ENCODE measurements at regions not wholly inside any gene's neighbourhood (a gene's known extent, or its start where the extent isn't known, plus 50 kb on each side); places are given as distances from the start of the nearest gene placed in this dataset.

DNA sequence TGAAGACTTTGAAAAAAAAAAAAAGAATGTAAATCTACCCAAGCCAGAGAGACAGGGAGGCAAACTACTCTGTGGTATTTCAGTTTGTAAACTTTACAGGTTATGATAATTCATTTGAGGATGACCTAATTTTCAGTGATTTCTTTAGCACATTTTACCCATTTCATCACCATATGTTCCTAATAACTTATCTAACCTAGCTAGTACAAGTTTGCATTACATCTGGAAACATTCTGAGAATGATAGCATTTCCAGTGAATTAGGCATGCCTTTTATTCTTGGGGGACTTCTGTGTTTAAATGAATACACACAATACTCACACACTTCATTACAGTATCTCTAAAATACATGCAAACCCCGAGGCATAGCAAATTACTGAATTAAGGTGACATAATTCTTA lies 1055.5 kb downstream of the PCDH18 start:
- DNase-seq, result no peak

DNA sequence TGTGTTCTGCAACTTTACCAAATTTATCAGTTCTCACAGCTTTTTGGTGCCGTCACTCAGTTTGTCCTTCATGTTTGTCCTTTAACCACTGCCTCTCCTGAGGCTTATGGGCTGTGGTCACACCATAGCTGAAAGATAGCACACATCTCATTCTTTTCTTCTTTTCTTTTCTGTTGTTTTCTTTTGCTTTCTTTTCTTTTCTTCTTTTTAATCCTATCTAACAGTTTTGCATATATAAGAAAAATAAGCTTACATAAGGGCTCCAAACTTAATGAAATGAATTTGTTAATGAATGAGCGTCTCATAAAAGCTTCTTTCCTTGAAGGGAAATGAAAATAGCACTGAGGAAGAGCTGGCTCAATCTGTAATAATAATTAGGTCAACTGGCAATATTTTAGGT lies 1061.2 kb downstream of the PCDH18 start:
- DNase-seq, result no peak

DNA sequence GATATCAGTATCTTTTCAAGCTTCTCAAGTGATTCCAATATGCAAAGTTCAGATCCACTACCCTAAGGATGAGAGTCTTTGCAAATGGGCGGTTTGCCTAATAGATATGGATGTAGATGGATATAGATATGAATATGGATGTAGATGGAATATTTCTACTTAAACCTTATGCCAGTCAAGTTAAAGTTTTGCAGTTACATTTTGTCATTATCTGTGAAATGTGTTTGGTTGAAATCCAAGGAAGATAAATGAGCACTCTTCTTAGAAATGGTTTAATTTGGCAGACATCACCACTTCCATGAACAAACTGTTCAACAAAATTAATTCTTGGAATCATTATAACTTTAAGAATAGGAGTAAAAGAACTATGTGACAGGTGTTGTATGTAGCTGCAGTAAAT lies 1066.6 kb downstream of the PCDH18 start:
- no peak for DNase-seq

DNA sequence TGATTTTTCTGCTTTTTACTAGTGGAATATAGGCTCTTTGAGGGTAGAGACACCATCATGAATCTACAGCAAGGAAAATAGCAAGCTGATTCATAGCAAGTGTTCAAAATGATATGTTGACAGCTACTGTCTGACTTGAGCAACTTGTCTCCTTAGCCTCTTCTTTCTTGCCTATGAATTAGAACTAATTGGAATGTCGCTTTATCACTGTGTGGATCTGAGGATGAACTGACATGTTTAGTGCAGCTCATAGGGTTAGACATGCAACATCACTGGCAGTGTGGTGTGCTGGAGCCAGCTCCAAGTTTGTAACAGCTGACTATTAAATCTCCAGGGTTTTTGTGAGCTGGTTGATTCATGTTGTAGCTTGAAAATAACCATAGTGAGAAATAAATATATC lies 1068.4 kb downstream of the PCDH18 start:
- no peak for DNase-seq

DNA sequence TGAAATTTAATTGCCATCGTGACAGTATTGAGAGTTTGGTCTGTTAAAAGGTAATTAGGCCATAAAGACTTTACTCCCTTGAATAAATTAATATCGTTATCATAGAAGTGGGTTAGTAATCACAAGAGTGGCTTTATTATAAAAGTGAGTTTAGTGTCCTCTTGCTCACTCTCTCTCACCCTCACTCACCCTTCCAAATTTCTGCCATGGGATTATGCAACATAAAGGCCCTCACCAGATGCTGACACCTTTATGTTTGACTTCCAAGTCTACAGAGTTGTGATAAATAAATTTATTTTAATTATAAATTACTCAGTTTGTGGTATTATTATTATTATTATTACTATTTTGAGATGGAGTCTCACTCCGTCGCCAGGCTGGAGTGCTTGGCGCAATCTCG lies 1070.8 kb downstream of the PCDH18 start:
- no peak for DNase-seq

DNA sequence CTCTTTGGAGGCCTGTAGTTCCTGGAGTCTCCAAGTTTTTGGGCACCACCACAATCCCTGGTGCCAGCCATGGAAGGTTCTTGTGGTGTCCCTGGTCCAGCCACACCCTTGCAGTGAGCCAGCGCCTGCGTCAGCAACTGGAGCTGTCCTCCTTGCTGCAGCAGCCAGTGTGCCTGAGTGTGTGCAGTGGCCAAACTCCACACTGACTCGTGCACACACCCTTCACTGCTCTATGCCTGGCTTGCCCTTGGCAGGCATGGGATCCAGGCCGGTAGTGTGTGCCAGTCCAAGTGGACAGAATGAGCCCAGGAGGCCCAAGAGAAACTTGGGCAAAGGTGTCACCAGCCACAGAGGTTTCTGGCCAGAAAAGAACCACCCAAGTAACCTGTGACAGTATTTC lies 1074.0 kb downstream of the PCDH18 start:
- DNase-seq, result no peak

DNA sequence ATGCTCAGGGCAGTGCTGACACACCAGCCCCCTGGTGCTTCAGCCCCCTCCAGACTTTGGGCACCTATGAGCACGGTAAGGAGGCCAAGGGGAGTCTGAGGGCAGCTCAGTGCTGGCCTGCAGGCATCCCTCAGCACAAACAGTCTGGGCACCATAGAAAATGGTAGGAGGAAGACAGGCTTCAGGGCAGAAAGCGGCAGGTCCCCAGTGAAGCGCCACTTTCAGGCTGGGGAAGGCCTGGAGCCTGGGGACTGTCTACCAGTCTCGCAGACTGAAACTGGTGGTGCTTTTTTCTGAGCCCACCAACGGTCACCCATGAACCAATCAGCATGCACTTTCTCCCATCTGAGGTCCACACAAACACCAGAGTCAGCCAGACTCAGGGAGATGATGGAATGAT lies 1074.7 kb downstream of the PCDH18 start:
- no peak for DNase-seq

DNA sequence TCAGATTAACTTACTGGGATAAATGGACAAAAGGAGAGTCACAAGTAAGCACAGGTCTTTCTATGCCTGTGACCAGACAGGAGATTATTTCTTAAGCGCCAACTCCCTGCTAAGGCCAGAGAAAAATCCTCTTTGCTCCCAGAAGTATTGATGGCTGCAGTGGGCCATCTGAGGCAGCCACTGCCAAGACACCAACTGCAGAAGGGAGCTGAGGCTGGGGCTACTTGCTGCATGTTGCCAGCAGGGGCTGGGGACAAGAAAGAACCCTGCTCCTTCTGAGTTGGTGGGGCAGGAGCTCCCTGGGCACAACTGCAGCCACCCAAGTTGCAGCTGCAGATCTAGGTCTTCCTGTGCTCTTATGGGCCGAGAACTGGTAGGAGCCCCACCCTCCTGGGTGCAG lies 1075.3 kb downstream of the PCDH18 start:
- DNase-seq, result no peak

DNA sequence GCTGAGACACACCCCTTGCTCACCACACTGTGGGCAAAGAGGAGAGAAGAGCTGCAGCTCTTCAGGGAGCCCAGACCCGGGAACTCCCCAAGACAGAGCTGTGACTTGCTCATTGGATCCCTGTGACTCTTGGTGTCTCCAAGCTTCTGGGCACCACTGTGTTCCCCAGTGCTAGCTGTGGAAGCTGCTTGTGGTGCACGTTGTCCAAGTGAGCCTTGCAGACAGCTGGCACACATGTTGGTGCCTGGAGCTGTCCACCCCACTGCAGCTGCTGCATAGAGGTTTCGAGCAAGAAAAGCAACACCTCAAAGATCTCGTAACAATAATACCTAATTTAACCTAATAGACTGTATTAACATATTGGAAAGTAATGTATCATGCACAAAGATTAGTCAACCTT lies 1089.3 kb downstream of the PCDH18 start:
- no peak for DNase-seq

DNA sequence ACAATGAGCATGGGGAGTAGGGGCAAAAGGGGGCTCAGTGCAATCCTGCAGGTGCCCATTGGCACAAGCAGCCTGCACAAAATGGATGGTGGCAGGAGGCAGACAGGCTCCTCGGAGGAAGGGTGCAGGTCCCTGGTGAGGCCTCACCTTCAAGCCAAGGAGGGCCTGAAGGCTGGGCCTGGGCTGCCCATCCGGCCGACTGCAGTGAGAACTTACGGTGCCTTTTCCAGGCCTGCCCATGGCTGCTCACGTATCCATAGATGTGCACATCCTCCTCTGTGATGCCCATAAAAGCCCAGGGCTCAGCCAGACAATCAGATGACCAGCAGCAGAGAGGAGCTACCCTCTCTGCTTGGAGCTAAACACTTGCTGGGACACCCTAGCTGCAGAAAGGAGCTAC lies 1089.8 kb downstream of the PCDH18 start:
- no peak for DNase-seq

DNA sequence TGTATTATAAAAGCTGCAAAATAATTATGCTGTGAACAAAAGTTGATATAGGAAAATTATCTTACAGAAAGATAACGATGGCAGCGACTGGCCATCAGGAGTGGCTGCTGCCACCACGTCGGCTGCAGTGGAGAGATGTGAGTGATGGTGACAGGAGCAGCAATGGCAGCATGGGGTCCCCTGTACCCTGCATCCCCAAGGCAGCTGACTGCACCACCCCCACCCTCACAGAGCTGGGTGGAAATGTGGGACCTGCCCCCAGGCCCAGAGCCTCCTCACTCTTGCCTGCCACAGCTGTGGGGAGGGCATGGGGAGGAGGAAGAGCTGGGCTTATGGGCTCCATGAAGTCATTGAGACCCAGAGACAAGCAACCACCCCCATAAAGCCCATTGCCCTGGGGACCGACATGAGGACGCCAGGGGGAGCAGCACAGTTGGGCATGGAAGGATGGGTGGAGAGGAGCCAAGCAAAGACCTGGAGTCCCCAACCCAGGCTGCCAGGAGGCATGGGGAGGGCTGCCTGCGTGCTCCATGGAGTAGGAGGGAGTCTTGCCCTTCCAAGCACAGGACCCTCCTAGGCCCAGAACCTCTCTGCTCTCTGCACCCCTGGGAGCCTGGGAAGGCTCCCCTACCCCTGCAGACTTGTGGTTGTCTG lies 1090.5 kb downstream of the PCDH18 start:
- DNase-seq, result no peak

DNA sequence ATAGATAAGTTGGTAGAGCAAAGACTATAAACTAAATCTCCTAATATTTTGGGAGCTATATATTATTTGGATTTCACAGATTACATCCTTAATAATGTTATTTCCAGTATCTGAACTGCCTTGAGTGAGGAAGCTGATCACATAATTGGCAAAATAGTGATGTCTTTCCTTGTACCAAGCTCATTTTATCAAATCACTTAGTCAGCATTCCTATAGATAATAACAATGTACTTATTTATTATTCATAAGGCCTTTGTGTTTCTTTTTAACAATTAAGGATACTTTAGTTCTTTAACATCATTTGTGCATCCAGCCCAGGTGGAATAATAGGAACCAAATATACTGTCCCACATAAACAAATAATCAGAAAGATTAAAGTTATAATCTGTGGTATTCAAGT lies 1093.6 kb downstream of the PCDH18 start:
- no peak for DNase-seq

DNA sequence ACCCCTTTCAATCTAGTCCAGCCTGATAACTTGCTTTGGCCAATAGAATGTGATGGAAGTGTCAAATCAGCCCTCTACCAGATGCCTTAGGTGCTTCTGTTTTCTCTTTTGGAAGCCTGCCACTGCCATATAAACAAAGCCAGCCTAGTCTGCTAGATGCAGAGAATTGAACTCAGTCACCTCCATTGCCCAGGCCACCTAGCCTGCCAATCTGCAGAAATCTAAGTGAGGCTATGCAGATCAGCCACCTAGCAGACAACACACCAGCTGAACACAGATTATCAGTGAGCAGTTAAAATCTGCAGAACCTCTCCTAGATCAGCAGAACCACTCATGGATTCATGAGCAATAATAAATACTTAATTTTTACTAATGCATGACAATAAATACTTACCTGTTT lies 1108.2 kb downstream of the PCDH18 start:
- no peak for DNase-seq

DNA sequence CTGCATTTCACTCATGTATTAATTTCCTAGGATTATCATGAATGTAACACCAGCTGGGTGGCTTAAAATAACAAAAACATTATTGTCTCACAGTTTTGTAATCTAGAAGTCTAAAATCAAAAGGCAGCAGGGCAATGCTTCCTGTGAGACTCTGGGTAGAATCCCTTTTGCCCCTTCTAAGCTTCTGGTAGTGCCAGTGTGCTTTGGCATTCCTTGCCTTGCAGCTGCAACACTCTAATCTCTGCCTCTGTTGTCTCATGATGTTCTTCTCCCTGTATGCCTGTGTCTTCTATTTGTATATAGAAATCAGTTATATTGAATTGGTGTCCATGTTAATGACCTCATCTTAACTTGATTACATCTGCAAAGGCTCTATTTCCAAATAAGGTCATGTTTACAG lies 1117.3 kb downstream of the PCDH18 start:
- no peak for DNase-seq

DNA sequence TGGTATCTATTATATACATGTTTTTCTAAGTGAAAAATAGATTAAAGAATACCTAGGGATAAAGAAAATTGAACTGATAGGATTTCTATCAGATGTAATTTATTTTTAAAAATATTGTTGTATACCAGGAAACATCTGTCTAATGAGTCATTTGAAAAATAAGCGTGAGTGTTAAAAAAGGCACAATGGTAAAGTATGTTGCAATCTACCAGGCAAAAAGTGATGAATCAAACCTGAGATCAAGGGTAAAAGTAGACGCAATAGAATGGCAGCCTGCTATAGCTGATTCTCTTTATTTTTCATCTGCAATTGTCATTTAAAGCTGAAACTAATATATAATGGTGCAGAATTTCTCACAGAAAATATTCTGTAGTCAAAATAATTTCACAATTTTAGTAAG lies 1119.6 kb downstream of the PCDH18 start:
- no peak for DNase-seq

DNA sequence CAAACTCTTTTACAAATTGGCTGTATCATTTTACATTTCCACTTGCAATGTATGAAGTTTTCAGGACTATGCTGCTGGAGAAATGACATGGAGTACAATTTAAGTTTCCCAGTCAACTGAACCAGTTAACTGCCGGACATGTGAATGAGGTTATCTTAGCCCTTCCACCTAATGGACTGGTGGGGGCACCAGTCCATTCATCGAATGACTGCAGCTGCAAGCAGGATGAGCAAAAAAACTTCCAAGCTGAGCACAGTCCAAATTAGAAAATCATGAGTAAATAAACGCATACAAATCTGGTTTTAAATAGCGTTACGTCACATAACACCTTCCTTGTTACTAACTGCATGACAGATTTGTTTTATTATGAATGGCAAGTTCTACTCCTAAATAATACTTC lies 1131.5 kb downstream of the PCDH18 start:
- no peak for DNase-seq

DNA sequence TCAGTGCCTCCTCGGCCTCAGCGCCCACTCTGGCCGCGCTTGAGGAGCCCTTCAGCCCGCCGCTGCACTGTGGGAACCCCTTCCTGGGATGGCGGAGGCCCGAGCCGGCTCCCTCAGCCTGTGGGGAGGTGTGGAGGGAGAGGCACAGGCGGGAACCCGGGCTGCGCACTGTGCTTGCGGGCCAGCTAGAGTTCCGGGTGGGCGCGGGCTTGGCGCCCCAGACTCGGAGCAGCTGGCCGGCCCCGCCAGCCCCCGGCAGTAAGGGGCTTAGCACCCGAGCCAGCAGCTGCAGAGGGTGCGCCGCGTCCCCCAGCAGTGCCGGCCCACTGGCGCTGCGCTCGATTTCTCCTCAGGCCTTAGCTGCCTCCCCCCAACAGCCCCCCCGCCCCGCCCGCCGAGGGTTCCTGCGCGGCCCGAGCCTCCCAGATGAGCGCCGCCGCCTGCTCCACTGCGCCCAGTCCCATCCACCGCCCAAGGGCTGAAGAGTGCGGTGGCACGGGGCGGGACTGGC lies 1137.0 kb downstream of the PCDH18 start:
- DNase-seq, result no peak

DNA sequence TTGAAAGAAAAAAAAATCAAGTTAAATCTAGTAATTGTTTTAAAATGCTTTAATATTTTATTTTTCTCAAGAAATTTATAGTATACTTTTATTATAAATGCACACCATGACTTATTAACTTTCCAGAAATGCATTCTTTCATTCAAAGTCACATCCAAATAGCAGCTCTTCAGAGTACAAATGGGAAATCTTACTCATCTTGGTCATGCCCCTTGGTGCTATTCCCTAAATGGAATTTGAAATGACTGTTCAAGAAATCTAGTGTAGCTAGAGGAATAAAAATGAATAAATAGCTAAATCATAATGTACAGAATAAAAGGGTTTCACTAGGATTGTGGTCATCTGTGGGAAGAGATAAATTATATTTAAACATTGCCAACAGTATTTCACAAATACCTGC lies 1139.7 kb downstream of the PCDH18 start:
- DNase-seq, result no peak

DNA sequence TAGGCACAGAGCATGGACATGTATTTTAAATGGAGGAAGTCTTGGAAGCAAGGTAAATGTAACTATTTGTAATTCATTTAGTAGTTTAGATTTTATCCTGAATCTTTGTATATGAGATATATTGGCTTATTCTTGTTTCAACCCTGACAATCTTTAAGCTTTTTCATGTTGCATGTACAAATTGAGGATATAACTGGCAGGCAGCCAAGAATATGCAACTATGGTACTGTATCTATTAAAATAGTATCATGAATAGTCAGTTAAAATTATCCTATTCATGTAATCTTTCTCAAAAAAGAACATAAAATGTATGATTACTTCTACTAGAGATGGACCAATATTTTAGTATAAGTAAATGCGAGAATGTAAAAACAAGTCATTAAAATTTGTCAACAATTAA lies 1141.5 kb downstream of the PCDH18 start:
- no peak for DNase-seq

DNA sequence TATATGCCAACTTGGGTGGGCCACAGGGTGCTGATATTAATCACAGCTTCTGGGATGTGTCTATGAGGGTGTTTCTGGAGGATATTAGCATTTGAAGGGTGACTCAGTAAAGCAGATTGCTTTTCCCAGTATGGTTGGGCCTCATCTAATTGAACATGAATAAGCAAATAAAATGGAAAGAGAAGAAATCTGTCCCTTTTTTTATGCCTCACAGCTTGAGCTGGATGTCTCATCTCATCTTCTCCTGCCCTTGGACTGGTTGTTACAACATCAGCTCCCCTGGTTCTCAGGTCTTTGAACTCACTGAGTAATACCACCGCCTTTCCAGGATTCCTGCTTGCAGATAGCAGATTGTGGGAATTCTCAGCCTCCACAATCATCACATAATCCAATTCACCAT lies 1149.2 kb downstream of the PCDH18 start:
- DNase-seq, result no peak

DNA sequence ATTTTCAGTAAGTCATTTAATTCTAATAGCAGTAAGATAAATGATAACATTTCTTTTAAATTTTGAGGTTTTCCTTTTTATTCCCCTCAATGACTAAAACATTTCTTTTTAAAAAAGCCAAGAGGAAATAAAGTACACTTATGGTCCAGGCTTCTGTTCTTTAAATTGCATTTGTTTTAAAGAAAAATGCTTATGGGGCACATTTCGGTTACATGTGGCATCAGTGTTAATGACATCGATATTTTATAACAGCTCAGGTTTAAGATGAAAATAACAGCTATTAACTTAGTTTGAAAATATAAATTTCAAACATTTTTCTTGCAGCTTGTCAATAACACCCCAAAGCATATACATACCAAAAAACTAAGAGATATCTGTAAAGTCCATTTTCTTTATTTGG lies 1161.1 kb downstream of the PCDH18 start:
- no peak for DNase-seq

DNA sequence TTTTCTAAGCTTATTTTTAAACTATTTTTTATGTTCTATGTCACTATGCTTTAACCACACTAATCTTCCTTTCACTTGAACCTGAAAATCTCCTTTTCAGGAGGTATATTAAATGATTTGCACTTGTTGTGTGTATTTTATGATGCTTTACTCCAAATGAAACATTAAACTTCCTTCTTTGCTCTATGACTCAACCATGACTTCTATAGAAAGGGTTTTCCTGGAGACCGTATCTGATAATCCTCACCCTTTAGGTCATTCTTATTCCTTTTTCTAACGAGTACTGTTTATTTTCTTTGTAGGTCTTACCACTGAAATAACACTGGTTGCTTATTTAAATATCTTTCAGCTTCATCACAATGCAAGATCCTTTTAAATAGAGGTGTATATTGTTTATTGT lies 1163.2 kb downstream of the PCDH18 start:
- DNase-seq, result no peak

DNA sequence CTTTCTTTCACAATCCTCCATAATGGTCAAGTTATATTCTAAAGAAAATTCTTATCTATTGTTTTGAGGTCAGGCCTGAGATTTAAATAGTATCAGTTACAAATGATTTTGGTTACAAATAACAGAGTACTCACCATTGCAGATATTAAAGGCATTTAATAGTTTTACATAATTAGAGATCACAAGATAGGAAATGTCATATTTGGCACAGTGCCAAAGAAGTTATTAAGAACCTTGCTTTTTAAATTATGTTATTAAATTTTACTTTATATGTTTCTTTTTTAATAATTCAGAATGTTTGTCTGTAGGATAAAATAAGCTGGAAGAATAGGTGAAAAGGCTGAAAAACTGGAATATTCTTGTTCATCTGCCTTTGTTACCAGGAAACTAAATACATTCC lies 1174.7 kb downstream of the PCDH18 start:
- DNase-seq, result no peak

DNA sequence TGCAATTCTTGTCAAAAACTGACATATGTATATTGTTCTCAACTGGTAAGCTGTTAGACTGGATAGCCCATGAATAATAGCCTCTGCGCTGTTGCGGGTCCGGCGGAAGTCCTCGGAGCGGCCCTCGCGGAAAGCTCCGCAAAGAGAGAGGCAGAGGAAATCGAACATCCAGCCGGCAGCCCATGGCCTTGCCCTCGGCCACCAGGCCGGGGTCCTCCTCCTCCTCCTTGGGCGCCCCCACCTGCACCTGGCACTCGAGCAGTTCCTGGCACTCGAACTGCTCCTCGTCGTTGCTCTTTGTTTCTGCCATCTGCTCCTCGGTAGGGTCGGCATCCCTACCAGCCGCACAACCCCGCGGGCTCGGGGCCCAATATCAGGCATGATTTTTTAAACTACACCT lies 1176.3 kb downstream of the PCDH18 start:
- DNase-seq, result no peak

DNA sequence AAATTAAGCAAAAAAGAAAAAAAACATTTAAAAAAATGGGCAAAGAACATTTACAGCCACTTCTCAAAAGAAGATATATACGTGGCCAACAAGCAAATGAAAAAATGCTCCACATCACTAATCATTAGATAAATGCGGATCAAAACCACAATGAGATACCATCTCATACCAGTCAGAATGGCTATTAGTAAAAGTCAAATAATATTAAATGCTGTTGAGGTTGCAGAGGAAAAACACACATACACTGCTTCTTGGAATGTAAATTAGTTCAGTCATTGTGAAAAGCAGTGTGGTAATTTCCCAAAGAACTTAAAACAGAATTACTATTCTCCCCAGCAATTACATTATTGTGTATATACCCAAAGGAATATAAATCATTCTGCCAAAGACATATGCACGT lies 1189.0 kb downstream of the PCDH18 start:
- DNase-seq, result no peak

DNA sequence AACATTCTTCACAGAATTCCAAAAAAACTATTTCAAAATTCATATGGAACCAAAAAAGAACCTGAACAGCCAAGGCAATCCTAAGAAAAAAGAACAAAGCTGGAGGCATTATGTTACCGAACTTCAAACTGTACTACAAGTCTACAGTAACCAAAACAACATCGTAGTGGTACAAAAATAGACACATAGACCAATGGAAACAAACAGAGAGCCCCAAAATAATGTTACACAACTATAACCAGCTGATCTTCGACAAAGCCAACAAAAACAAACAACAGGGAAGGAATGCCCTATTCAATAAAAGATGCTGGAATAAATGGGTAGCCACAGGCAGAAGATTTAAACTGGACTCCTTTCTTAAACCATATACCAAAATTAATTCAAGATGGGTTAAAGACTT lies 1189.6 kb downstream of the PCDH18 start:
- no peak for DNase-seq
